CD14-positive monocyte (primary cell): ENCODE measurements at regions not wholly inside any gene's neighbourhood (a gene's known extent, or its start where the extent isn't known, plus 50 kb on each side); places are given as distances from the start of the nearest gene placed in this dataset.

Experiments
- DNase-seq, 3 donors: peaks; one replicate each; pipeline ENCODE4 v3.0.0-alpha.2; 2011 to 2022
- H2AFZ ChIP-seq: 2 replicates; pipeline ENCODE4 v1.6.0; 2012; ENCODE audit warnings: mild to moderate bottlenecking, low read depth, low read length, inconsistent platforms; ENCODE audit not compliant: insufficient read depth, poor library complexity, severe bottlenecking
- H3K27ac ChIP-seq, 2 donors: 1 replicate in 1 of 2; 2 replicates in 1 of 2; pipeline ENCODE4 v1.5.1; 2012 to 2013; ENCODE audit warnings: low read length in 2 of 2, control low read depth in 1 of 2, inconsistent platforms in 1 of 2, low read depth in 1 of 2, mild to moderate bottlenecking in 1 of 2
- H3K27me3 ChIP-seq, 2 donors: one replicate each; pipeline versions ENCODE4 v1.6.0 to v1.6.1; 2011 to 2013; ENCODE audit warnings: low read length in 2 of 2; ENCODE audit not compliant: control insufficient read depth in 2 of 2, insufficient read depth in 2 of 2
- H3K36me3 ChIP-seq, 2 donors: replicated peaks in 1 of 2; 1 replicate in 1 of 2; 2 replicates in 1 of 2; pipeline versions ENCODE4 v1.5.1 to v1.6.1; 2012 to 2013; ENCODE audit warnings: low read length in 2 of 2, control low read depth in 1 of 2, inconsistent platforms in 1 of 2, mild to moderate bottlenecking in 1 of 2; ENCODE audit not compliant: insufficient read depth in 2 of 2, control insufficient read depth in 1 of 2
- H3K4me1 ChIP-seq, 2 donors: 1 replicate in 1 of 2; 2 replicates in 1 of 2; pipeline versions ENCODE4 v1.5.1 to v1.6.1; 2012 to 2013; ENCODE audit warnings: low read length in 2 of 2, control low read depth in 1 of 2, inconsistent platforms in 1 of 2, mild to moderate bottlenecking in 1 of 2, moderate library complexity in 1 of 2; ENCODE audit not compliant: insufficient read depth in 2 of 2, control insufficient read depth in 1 of 2
- H3K4me2 ChIP-seq: replicated peaks from 2 replicates; pipeline ENCODE3; 2012; ENCODE audit warnings: low read length, moderate library complexity, mild to moderate bottlenecking; ENCODE audit not compliant: poor library complexity, severe bottlenecking; ENCODE audit errors: extremely low read depth
- H3K4me3 ChIP-seq, 3 experiments: fragments of 200-600 bp in 1 of 3; sonication (generic) in 1 of 3; replicated peaks in 1 of 3; 1 replicate in 2 of 3; 2 replicates in 1 of 3; pipeline ENCODE4 v1.5.1; 2011 to 2013; ENCODE audit warnings: low read length in 3 of 3, mild to moderate bottlenecking in 3 of 3, control low read depth in 2 of 3, low read depth in 2 of 3, inconsistent platforms in 1 of 3, moderate library complexity in 1 of 3
- H3K79me2 ChIP-seq: 2 replicates; pipeline ENCODE4 v1.6.0; 2012; ENCODE audit warnings: mild to moderate bottlenecking, control low read depth, inconsistent platforms, low read length, moderate library complexity; ENCODE audit not compliant: insufficient read depth
- H3K9ac ChIP-seq: 2 replicates; pipeline ENCODE4 v1.6.0; 2017; ENCODE audit warnings: low read length, mild to moderate bottlenecking; ENCODE audit not compliant: insufficient read depth, poor library complexity, severe bottlenecking
- H3K9me3 ChIP-seq, 2 donors: replicated peaks in 1 of 2; 1 replicate in 1 of 2; 2 replicates in 1 of 2; pipeline versions ENCODE4 v1.5.1 to v1.6.1; 2012 to 2013; ENCODE audit warnings: low read length in 2 of 2, control low read depth in 1 of 2; ENCODE audit not compliant: control insufficient read depth in 1 of 2, insufficient read depth in 1 of 2
- H4K20me1 ChIP-seq: 2 replicates; pipeline ENCODE4 v1.6.0; 2012; ENCODE audit warnings: mild to moderate bottlenecking, low read length, control low read depth, moderate library complexity; ENCODE audit not compliant: insufficient read depth
- H3K27ac Mint-ChIP-seq, 7 donors: one replicate each; pipeline ENCODE4 v1.8.0; 2020; ENCODE audit warnings: mild to moderate bottlenecking in 7 of 7, mixed read lengths in 7 of 7, moderate library complexity in 6 of 7, inconsistent platforms in 2 of 7
- H3K27me3 Mint-ChIP-seq, 3 donors: one replicate each; pipeline ENCODE4 v1.8.0; 2021 to 2022; ENCODE audit warnings: low read depth in 3 of 3, mild to moderate bottlenecking in 3 of 3, mixed read lengths in 3 of 3, moderate library complexity in 3 of 3, inconsistent platforms in 1 of 3
- H3K36me3 Mint-ChIP-seq, 2 donors: one replicate each; pipeline ENCODE4 v1.8.0; 2020; ENCODE audit warnings: mixed read lengths in 2 of 2, inconsistent platforms in 1 of 2, mild to moderate bottlenecking in 1 of 2
- H3K4me1 Mint-ChIP-seq: one replicate; pipeline ENCODE4 v1.8.0; 2020; ENCODE audit warnings: mild to moderate bottlenecking, mixed read lengths
- H3K4me3 Mint-ChIP-seq, 2 donors: one replicate each; pipeline ENCODE4 v1.8.0; 2020; ENCODE audit warnings: mild to moderate bottlenecking in 2 of 2, mixed read lengths in 2 of 2, moderate library complexity in 1 of 2
- H3K9me3 Mint-ChIP-seq, 7 donors: one replicate each; pipeline ENCODE4 v1.8.0; 2020 to 2022; ENCODE audit warnings: mixed read lengths in 7 of 7, mild to moderate bottlenecking in 6 of 7, moderate library complexity in 6 of 7, inconsistent platforms in 2 of 7
- CTCF ChIP-seq: fragments of 200-600 bp; IDR thresholded peaks from one replicate; pipeline ENCODE4 v1.8.0; 2022; ENCODE audit warnings: antibody characterized with exemption, mild to moderate bottlenecking
- WGBS: methylation state at CpG from one replicate; pipeline ENCODE4 v1.1.5; 2013; ENCODE audit warnings: missing lambda C conversion rate; ENCODE audit not compliant: insufficient coverage; 5-methylcytosine and 5-hydroxymethylcytosine counted together
- intact Hi-C, 2 donors: fragments of 100-400 bp; cut with micrococcal nuclease; formaldehyde crosslinking; loops; one replicate each; pipeline versions ENCODE4 v1.15.0 to v1.15.1; 2023

GRCh38 chr21:25405984-25406383 is 201.3 kb downstream of the MRPL39 start:
- no peaks in the 10 kb centered on the region for H3K36me3 Mint-ChIP-seq
- peaks cover 20% of the 10 kb centered on the region for H3K4me1 Mint-ChIP-seq
- Histone ChIP-seq H3K9me3 (no peaks in the 10 kb centered on the region), H3K27me3 (no peaks in the 10 kb centered on the region), H4K20me1 (no peaks in the 10 kb centered on the region), H3K9ac (no peak overlapping the region), H3K4me1 (peaks cover 12 to 16% of the 10 kb centered on the region in 2 donors), H3K4me3 (no peak overlapping the region), H3K79me2 (no peaks in the 10 kb centered on the region), H3K27ac (peak overlapping the region in 1 of 2 donors; percentile 46), H2AFZ (no peak overlapping the region), H3K4me2 (no peak overlapping the region), H3K36me3 (no peaks in the 10 kb centered on the region)
- intact Hi-C loops = no loop called here
- no peak for TF ChIP-seq CTCF
- no peak overlapping the region for H3K4me3 Mint-ChIP-seq
- H3K9me3 Mint-ChIP-seq = peaks cover 0 to 7% (median 2%) of the 10 kb centered on the region in 7 donors
- peak in 2 of 3 donors; percentile 15 to 22 for DNase-seq
- no peak overlapping the region for H3K27ac Mint-ChIP-seq
- H3K27me3 Mint-ChIP-seq = peaks cover 2% of the 10 kb centered on the region in 3 donors

GRCh38 chr21:25402134-25402961 is 204.9 kb downstream of the MRPL39 start:
- H3K4me1 ChIP-seq = peaks cover 11 to 14% of the 10 kb centered on the region in 2 donors
- H3K36me3 ChIP-seq = no peaks in the 10 kb centered on the region
- no peak for DNase-seq
- no peaks in the 10 kb centered on the region for H3K79me2 ChIP-seq
- H3K9me3 Mint-ChIP-seq = peaks cover 0 to 7% (median 2%) of the 10 kb centered on the region in 7 donors
- no peak overlapping the region for H3K27ac Mint-ChIP-seq
- no peak overlapping the region for H2AFZ ChIP-seq
- H3K27ac ChIP-seq = no peak overlapping the region
- peaks cover 2% of the 10 kb centered on the region in 3 donors for H3K27me3 Mint-ChIP-seq
- H3K4me3 ChIP-seq = no peak overlapping the region
- no peaks in the 10 kb centered on the region for H4K20me1 ChIP-seq
- 68% methylated on average over 3 of the region's 7 CpGs for WGBS
- H3K4me1 Mint-ChIP-seq = peaks cover 17% of the 10 kb centered on the region
- intact Hi-C loops = no loop called here
- no peaks in the 10 kb centered on the region for H3K9me3 ChIP-seq
- no peaks in the 10 kb centered on the region for H3K27me3 ChIP-seq
- no peak for TF ChIP-seq CTCF
- no peak overlapping the region for H3K9ac ChIP-seq
- H3K36me3 Mint-ChIP-seq = no peaks in the 10 kb centered on the region
- no peak overlapping the region for H3K4me3 Mint-ChIP-seq
- H3K4me2 ChIP-seq = no peak overlapping the region
